Endothelial cell of umbilical vein (primary cell): ENCODE measurements at regions not wholly inside any gene's neighbourhood (a gene's known extent, or its start where the extent isn't known, plus 50 kb on each side); places are given as distances from the start of the nearest gene placed in this dataset.

Source experiments
- CTCF ChIP-seq, 2 donors: IDR thresholded peaks; 1 replicate in 1 of 2; 2 replicates in 1 of 2; pipeline ENCODE4 v1.5.1; 2011; ENCODE audit warnings: low read length in 2 of 2, mild to moderate bottlenecking in 2 of 2, moderate library complexity in 2 of 2, control low read depth in 1 of 2, inconsistent platforms in 1 of 2, low read depth in 1 of 2; ENCODE audit not compliant: insufficient read depth in 1 of 2; ENCODE audit errors: extremely low read depth in 1 of 2
- EZH2 ChIP-seq: IDR thresholded peaks from 2 replicates; pipeline ENCODE4 v1.6.1; 2012; ENCODE audit warnings: borderline replicate concordance, low read depth, mild to moderate bottlenecking, moderate library complexity, low read length, inconsistent platforms; ENCODE audit not compliant: severe bottlenecking
- POLR2A ChIP-seq: IDR thresholded peaks from 2 replicates; pipeline ENCODE4 v1.6.1; 2012; ENCODE audit warnings: low read depth, mild to moderate bottlenecking, control low read depth, low read length

GRCh38 chr2:118772487-118773200 is 74.8 kb downstream of the EN1 start:
- TF ChIP-seq POLR2A (no peak), EZH2 (no peak), CTCF (IDR thresholded peaks at IDR 0.05; ENCODE audit: extremely low read depth in 1 of 2, insufficient read depth in 1 of 2, low read depth in 1 of 2, low read length in 2 of 2) (no peak)
